ENCODE measurements at regions not wholly inside any gene's neighbourhood (a gene's known extent, or its start where the extent isn't known, plus 50 kb on each side); places are given as distances from the start of the nearest gene placed in this dataset.

DNA sequence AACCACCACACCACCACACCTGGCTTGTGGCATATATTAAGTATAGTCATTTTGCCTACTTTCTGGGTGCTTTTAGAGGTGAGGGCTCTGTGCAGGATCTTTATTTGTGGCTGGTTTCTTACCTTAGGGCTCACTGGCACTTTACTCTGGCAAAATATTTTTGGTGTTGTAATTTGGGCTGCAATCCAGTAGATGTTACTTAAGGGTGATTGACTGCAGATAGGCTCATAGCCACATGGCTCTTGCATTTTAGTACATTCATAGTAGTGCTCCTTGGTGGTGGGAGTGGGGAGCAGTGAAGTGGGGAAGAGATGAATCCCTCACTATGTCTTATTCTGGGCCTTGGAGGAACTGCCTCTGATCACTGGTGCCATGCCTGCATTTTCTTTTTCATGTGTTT lies 376.1 kb upstream of the GRIN3A start:
- no peak for DNase-seq

- DNase-seq, result no peak
These were observed 374.7 kb upstream of the GRIN3A start for GRCh38 chr9:102113191-102113590.

- DNase-seq, result no peak
These were observed 368.0 kb upstream of the GRIN3A start for GRCh38 chr9:102106439-102106838.

DNA sequence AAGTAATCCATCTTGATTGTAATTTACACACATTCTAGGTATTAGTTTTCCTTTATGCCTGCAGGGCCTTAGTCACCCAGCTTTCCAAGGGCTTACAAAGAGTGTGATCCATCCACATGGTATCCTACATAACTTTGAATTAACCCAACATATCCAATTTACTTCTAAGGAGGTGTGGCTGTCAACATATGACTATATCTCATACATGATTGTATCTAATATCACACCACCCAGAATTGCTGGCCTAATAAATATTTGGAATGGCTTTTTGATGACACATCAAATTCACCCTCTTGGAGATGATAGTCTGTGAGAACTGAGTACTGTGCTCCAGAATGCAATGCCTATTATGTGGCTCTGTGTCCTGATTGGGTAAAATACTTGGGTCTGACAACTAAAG lies 363.3 kb upstream of the GRIN3A start:
- DNase-seq, result no peak

GRCh38 chr9:102087141-102087540 lies 348.7 kb upstream of the GRIN3A start:
- no peak for DNase-seq

DNA sequence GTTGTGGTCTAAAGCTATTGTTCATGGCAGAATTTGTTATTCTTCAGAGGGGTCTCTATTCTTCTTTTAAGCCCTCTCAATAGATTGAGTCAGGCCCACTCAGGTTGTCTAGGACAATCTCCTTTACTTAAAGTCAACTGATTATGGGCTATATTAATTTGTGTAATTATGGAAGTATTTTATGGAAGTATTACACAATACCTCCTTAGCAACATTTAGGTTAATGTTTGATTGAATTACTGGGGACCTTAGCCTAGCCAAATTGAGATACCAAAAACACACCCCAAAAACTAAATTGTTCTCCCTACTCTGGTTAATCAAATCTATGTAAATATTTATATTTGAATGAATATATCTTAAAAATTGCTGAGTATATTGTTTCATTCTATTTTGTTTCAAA lies 347.1 kb upstream of the GRIN3A start:
- no peak for DNase-seq

- DNase-seq, result no peak
These were observed 333.8 kb upstream of the GRIN3A start for GRCh38 chr9:102072059-102072764.

- DNase-seq, result no peak
These were observed 331.5 kb upstream of the GRIN3A start for GRCh38 chr9:102069969-102070368.

DNA sequence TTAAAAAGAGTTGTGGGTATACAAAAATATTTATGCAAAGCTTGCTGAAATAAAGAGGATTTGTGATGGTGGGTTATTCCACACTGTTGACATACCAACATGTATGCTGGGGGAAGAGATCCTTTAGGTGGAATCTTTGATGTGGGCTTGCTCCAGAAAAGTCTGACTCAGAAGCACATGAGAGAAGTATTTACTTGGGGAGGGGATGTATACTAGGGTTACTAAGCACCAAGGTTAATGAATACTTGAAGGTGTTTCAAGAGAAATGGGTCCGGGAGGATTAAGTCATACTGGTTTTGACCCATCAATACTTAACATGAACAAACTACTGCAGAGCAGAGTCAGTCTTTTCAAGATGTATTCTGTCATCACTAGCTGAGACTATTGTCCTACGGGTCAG lies 316.4 kb upstream of the GRIN3A start:
- no peak for DNase-seq

DNA sequence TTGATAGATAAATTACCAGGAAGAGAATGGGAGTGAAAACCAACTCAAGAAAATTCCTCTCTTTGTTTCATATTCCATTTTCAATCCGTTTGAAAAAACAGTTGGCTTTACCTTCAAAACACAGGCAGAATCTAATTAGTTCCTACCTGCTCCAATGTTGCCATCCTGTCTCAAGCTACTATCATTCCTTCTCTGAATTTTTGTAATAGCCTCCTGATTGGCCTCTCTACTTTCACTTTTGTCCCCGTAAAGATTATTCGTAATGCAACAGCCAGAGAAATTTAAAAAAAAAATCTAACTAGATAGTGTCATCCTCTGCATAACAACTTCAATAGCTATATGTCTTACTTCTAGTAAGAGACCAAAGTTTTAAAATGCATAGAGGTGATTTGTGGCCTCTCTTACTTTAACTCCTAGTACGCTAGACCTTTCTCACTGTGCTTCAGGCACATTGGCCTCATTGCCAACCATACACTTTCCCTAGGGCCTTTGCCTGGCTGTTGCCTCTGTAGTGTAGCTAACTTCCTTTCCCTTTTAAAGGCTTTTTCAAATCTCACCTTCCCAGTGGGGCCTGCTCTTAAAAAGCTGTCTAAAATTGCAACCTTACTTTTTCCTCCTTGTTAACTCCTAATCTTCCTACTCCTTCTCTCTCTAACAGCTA lies 311.3 kb upstream of the GRIN3A start:
- no peak for DNase-seq

DNA sequence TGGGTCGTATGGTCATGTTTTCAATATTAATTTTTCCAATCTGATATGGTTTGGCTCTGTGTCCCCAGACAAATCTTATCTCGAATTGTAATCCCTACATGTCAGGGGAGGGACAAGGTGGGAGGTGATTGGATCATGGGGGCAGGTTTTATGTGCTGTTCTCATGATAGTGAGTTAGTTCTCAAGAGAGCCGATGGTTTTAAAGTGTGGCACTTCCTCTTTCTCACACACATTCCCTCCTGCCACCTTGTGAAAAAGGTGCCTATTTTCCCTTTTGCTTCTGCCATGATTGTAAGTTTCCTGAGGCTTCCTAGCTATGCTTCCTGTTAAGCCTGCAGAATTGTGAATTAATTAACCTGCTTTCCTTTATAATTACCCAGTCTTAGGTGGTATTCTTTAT lies 309.1 kb upstream of the GRIN3A start:
- no peak for DNase-seq

DNA sequence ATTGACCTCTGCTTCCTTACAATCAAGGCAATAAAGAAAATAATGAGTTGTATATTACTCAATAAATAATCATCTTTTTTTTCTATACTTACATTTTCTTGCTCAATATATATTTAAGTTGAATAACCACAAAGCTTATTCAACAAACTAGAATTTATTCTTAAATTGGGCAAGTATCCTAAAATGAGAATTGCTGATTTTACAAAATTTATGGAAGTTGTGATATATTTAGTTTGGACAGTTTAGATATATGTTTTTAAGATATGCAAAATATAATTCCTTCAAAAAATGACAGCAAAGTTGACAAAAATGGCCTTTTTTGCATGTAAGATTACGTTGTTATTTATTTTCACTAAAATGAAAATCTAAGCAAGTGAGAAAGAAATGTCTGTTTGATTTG lies 305.7 kb upstream of the GRIN3A start:
- no peak for DNase-seq

- DNase-seq, result no peak
These were observed 299.6 kb upstream of the GRIN3A start for GRCh38 chr9:102038006-102038405.

GRCh38 chr9:102035929-102036328 lies 297.5 kb upstream of the GRIN3A start:
- DNase-seq, result no peak

- no peak for DNase-seq
These were observed 294.2 kb upstream of the GRIN3A start for GRCh38 chr9:102032614-102033013.

DNA sequence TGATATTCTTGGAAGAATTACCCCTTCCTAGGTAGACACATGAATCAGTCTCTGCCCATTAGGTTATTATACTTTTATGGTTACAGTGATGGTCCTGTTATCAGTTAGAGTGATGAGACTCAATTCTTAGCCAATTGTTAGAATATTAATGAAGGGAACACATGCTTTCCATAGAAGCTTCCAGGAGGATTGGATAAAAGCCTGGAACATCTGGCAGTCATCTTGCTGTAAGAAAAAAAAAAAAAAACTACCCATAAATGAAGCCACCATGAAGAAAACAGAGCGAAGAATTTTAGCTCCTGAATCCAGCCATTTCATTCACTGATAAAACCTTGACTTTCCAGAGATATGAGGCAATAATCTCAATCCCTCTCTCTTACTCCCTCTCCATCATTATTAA lies 262.5 kb upstream of the GRIN3A start:
- no peak for DNase-seq

DNA sequence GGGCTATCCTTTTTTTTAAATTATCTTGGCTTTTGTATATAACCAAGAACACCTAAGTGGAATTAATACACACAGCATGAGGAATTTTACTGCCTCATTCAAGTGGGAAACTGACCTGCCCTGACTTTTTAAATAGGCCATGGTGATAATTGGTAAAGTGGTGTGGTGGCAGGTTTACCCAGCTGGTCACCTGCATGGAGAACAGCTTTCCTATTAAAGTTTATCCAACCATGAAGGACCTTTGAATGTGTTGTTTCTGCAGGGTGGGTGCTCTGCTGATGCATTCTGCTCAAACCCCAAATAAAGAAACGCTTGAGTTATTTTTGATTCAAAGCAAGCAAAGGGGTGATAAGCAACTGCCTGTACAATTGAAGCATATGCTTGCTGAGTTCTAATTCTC lies 261.0 kb upstream of the GRIN3A start:
- no peak for DNase-seq

- no peak for DNase-seq
These were observed 256.8 kb upstream of the GRIN3A start for GRCh38 chr9:101995231-101995630.

GRCh38 chr9:101993771-101994170 lies 255.3 kb upstream of the GRIN3A start:
- no peak for DNase-seq

DNA sequence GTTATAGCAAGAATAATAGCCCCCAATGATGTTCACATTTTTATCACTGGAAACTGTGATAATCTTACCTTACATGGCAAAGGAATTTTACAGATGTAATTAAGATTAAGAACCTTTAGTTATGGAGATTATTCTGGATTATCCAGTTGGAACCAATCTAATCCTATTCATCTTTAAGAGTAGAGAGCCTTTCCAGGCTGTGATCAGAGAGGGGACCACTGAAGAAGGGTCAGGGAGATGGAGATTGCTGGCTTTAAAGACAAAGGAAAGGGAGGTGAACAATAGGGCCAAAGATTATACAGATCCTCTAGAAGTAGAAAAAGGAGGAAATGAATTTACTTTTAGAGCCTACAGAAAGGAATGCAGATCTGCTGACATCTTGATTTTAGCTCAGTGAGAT lies 253.5 kb upstream of the GRIN3A start:
- DNase-seq, result no peak

DNA sequence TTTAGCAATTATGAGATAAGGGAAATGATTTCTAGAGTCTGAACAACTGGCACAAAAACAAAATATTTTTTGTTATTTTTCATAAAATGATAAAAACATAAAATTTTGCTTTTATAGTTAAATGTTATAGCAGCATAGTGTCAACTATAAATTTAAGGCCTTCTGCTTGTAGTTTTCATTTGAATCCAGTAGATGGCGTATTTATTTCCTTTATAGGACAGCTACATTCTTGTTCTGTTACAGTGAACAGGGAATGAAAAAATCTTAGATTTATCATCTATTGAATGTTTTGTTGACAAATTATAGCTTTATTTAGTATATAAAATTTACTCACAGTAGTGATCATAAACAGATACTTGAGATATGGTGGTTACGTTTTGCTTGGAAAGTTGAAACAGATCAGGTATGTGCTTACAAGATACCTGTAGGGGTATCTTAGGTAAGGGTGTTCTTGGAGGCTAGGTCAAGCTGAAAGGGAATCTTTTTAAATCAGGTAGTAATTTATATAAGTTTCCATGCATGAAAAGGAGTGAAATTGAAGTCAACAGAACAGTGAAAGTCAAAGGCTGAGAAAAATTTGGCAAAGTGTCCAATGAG lies 239.3 kb upstream of the GRIN3A start:
- no peak for DNase-seq

GRCh38 chr9:101970609-101971008 lies 232.2 kb upstream of the GRIN3A start:
- DNase-seq, result no peak

DNA sequence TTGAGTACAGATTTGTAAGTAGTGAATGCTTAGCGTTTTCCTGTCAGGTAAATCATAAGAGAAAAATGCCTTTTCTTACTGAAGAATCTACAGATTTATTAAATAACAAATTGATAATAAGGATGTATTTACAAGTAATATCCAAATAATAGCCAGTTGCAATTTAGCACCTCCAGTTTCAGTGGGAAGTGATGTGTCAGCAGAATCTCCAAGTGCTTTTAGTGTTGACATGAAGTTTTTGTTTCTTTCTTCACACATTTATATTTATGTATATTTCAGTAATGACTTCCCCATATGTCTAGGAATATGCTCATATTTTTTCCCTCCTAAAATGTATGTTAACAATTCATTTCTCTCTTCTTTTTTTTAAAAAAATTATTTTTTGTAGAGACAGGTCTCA lies 229.9 kb upstream of the GRIN3A start:
- no peak for DNase-seq

DNA sequence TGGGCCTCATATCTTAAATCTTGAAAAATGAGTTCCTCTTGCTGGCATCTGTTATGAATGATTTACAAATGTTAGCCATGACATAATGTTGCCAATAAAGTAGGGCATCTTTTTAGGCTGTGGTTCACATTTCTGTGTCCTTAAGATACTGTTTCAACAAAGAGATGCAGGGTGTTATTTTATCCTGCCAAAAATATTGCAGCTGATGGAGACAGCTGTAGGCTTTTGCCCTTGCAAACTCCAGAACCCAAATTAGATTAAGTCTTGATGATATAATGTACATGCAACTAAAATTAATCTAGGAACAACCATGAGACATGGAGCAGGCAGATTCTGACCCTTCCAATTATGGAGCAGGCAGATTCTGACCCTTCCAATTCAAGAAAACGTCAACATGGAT lies 228.2 kb upstream of the GRIN3A start:
- no peak for DNase-seq

DNA sequence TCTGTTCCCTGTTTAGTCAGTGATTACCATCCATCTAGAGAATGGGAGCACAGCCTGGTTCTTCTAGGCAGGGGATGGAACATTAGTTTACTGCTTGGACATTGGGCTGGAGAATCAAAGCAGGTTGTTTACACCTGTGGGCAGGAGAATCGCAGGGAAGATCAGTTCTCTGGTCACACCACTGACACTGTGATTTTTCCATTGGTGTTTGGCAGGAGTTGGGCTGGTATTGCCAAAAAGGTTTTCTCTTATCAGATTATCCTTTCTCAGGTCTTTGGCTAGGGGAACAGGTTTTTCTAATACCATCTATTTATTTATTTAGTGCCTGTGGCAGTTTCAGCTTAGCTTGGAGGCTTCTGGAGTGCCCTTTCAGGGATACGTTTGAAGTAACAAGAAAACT lies 219.3 kb upstream of the GRIN3A start:
- no peak for DNase-seq
